NCI-H1694 (cell line): ENCODE measurements at regions not wholly inside any gene's neighbourhood (a gene's known extent, or its start where the extent isn't known, plus 50 kb on each side); places are given as distances from the start of the nearest gene placed in this dataset.
"Not testable (repeated sequence)": the region's sequence is repeated elsewhere in the genome, so short reads cannot be mapped to it uniquely, and the experiment has no call there.

ENCODE experiments used
- DNase-seq: peaks from one replicate; lab custom pipeline; 2025; lab: John Stamatoyannopoulos, UW

DNA sequence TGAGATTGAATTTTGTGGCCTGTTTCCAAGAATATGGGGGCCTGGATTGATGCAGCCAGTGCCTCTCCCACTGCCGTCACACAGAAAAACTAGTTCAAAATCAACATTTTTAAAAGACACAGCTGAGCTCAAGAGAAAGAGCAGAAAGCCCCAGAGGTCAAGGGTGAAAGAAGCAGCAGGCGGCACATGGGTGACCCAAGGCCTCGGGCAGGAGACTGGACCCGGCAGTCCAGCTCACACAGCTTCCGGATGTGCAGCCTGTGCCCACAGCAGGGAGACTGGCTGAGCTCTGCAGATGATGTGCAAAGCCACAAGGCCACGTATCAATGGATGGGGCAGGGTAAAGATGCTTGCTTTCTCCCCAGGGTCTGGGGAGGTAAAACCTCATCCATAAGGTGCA is 50.4 kb upstream of the RNF32 start:
- no peak for DNase-seq

DNA sequence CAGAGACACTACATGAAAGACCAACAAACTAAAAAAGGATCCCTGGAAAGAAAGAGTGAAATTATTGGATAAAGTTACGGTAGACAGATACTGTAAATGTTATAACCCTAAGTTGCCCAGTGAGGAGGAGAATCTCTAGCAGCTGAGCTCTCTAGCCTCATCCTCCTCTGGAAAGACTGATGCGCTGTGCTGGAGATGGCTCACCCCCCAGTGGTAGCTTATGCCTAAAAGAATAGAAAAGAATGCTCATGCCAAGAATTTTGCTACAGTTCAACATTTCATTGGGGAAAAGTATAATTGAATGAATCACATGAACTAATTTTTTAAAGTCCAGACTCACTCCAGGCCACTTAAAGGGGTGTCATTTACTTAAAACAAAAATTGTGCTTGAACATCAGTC is 50.8 kb upstream of the RNF32 start:
- DNase-seq: no peak

DNA sequence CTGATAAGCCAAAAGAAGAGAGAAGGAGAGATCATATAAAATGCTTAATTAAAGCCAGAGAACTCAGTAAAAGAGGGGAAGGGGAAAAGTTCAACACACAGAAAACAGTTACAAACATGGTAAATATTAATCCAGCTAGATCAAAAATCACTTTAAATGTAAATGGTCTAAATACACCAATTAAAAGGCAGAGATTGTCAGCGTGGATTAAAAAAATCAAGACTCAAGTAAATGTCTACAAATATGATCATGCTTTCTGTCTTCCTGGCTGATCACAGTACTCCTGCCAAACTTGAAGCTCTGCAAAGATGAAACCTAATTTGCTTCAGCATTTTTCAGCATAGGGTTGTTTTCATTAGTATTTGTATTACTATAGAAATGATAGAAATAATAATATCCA is 54.6 kb upstream of the RNF32 start:
- no peak for DNase-seq

DNA sequence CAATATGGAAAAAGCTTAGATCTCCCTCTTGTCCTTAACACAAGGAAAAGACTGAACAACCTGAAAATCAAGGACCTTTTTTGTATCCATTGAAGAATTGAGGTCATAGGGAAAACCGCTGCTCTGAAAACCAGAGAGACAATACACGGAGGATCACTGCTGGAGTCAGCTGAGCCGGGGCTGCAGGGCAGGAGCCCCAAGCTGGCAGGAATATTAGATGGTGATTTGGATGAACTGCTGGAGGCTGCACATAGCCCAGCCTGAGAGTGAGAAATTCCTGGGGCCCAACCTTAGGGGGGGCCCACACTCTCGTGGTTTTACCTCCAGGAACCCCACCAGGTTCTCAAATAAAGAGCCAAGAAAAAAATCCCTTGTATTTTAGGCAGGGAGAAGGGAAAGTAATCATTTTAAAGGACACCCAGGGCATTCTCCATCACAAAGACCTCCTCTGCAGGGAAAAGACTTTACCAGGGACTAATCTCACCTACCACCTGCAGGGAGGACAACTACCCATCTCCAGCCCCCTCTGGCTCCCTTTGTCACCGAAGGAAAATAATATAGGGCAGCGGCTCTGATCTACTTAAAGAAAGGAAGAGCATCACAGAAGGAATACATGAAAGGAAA is 55.4 kb upstream of the RNF32 start:
- no peak for DNase-seq

DNA sequence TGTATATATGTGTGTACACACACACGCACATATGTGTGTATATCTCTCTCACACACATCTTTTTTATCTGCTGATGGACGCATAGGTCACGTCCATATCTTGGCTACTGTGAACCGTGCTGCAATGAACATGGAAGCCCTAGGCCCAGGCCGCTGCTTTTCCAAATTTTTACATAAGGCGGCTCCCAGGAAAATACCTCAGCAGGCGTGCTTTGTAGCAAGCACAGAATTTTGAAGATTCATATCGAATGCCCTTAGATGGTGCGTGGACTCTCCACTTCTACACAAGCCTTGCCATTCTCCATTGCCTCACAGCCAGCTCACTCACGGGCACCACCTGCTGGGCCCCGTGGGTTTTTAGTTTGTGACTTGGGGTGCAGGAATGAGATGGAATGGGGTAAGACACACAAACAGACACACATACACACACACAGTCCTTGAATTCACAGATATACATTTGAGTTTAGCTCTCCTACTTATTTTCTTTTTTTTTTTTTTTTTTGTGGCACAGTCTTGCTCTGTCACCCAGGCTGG is 57.9 kb upstream of the RNF32 start:
- DNase-seq: no peak

DNA sequence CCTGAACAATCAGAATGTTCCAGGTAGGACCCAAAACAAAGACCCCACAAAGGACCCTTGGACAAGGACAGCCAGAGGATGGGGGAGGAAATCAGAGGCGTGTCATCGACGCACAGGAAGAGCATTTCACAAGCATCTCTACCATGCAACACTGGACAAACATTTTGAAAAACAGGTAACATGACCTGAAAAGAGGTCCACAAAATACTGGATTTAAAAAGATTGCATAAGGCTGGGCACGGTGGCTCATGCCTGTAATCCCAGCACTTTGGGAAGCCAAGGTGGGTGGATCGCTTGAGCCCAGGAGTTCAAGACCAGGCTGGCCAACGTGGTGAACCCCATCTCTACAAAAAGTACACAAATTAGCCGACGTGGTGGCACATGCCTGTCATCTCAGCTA is 60.5 kb upstream of the RNF32 start:
- DNase-seq: no peak

DNA sequence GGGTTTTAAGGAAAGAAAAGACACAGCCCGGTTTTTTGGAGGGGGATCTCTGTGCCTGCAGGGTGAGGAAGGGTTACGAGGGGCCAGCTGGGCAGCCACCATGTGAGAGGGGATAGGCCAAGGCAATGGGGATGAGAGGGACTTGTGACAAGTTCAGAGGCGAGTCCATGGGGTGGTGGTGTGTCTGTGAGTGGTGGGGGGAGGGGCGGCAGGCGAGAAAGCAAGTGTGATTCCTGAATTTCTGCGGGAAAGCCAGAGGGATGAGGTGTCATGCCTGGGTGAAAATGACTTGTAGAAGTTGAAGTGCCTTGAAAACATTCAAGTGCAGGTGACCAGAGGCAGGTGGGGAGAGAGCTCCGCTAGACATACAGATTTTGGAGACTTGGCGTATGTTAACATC is 61.0 kb upstream of the RNF32 start:
- no peak for DNase-seq

DNA sequence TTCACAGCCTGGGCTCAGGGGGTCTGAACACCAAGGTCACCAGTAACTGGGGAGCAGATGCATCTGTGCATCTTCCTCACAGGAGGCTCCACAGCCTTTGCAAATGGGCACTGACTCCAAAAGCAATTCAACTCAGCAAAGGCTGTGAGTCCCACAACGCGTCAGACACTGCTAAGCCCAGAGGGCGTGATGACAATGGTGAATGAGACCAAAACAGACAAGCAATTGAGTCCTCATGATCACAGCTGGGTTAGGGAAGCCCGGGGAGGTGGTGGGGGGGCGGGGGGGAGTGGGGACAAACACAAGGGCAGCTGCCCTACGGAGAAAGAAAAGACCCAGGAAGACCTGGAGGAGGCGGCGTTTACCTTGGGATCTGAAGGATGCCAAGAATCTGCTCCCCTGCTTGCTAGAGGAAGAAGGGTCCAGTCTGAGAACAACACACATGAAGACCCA is 61.6 kb upstream of the RNF32 start:
- DNase-seq: no peak

DNA sequence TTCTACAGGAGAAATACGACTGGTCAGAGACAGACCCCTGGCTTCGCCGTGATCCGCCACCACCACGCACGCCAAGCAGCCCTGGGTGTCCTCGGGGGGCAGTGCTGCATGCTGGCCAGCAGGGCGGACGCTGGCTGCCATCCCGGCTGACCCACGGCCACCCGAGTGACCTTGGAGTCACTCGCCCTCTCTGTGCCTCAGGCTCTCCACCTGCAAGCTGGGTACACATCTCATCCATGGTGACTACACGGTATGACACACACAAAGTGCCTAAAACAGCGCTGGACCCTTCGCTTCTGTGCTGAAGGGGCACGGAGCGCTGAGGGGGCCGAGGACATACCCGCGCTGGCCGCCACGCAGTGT is 62.0 kb upstream of the RNF32 start:
- no peak for DNase-seq

DNA sequence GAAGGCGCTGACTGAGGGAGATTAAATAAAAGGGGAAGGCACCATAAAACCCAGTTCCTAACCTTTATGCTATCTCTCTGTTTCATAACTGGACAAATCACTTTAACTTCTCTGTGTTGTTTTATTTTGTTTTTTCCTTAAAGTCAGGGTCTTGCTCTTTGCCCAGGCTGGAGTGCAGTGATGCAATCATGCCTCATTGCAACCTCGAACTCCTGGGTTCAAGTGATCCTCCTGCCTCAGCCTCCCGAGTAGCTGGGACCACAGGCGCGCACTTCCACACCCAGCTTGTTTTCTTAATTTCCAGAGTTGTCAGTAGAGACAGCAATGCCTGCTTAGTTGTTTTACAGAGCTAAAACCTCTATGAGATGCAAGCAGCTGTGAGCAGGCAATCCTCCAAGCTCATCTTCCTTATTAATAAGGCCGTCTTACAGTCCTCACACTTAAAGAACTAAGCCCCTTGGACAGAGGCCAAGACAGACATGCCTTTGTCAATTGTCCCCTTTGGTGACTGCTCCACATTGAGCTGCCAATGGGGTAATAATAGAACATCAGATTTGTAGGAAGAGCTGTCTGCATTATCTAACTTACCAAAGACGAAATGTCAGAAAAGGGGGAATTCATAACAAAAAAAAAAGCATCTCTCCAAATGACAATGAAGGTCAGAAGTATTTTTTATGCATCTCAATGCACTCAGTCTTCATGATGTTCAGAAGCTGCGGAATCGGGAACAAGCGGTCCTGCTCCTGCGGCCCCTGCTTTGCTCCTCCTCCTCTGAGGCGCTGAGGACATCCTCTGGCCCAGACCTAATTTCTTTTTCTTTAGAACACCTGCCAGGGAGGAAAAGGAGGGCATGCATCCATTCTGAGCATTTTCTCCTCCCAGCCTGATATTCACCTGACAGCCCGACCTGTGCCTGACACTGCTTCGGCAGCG is 62.7 kb upstream of the RNF32 start:
- no peak for DNase-seq

DNA sequence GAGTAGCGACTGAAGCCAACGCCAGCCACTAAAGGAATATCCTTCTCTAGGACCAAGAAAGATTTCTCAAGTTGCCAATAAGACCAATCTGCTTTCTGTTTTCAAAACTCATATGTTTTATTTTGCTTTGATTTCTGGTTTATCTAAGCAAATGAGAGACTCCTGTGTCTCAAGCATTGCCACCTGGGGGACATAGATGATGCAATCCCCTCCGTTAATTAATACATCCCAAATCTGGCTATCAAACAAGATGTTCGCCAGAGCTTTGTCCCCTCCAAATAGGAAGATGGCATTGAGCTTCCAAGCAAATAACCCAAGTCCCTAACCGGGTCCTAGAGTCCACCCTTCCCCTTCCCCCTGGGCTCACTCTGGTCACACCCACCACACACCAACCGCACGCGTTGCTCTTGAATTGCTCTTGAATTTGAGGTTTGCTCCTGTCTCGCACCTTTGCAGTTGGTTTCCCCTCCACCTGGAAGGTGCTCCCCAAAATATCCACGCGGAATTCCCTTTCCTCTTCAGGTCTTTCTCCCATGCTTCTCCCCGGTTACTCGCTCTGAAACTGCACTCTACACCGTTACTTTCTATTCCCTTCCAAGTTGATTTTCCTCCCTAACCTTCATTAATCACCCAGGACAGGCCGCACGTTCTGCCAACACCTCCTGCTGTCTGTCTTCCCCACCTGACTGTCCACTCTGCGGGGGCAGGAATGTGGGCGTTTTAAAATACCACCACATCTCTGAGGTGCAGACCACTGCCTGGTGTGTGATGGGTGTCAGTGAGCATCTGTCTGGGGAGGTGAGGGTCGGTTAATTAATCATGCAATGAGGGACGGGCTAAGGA is 64.1 kb upstream of the RNF32 start:
- no peak for DNase-seq

DNA sequence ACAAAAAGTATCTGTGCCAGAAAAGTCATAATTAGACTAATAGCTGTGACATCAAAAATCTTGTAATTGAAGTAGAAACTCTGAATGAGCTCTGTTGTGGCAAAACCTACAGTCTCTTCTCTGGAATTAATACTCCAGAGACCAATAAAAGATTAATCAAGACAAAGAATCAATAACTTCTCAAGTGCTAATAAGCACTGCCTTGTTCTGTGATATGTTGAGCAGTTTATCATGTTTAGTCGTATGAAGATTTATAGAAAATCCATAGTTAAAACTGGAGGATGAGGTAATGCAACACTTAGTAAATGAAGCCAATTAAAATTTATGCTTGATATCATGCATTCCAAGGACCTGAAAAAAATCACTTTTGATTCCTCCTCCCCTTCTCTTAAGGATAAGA is 72.3 kb upstream of the RNF32 start:
- no peak for DNase-seq

DNA sequence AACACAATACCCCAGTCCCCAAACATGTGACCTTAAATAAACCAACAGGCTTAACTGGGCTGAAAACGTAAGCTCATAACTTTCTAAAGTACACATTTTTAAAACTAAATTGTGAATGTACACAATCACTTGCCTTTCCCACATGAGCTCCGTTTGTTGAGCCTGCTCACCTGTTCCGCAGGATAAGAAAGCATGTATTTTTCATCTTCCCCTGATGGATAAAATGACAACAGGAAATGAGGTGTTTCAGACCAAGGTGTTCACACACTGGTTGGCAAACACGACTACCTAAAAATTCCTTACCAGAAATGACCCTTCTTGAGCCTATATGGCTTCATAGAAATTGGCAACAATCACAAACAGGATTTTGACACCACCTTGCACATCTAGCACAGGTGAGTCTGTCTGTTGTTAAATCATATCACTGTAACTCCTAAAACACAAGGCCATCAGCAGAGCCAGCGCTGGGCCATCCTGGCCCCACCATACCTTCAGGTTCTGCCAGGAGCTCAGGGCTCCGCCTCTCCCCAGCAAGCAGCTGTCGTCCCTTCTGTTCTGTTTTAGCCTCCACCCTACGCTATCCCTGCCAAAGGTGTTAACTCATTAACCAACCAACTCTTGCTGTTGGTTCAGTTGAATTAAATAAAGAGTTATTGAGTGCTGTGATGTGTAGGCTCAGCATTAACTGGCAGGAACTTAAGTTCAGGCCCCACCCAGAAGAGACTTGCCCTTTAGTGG is 73.6 kb upstream of the RNF32 start:
- no peak for DNase-seq

DNA sequence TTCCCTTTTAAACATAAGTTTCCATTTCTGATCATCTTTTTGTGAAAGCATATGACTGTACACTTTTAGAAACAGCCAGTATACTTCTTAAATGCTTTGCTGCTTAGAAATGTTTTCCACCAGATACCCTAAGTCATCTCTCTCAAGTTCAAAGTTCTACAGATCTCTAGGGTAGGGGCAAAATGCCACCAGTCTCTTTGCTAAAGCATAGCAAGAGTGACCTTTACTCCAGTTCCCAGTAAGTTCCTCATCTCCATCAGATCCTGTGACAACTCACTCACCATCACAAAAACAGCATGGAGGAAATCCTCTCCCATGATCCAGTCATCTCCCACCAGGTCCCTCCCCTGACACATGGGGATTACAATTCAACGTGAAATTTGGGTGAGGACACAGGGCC is 75.6 kb upstream of the RNF32 start:
- not testable (repeated sequence) for DNase-seq

DNA sequence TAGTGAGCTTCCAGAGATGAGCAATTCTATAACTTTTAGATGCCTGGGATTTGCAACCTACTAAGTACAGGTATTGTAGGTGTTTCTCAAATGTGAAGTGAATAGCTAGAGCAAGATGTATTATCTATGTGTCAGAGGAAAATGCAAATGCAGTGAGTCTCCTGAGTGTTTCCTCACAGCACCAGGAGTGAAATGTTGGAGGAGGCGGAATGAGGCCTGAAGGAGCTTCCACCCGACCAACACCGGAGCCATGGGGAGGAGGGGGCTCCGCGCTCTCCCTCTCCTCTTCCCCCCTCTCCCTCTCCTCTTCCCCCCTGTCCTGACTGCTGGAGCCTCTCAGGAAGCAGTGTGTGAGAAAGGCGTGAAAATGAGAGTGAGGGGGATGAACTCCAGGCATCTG is 79.9 kb upstream of the RNF32 start:
- DNase-seq: no peak

DNA sequence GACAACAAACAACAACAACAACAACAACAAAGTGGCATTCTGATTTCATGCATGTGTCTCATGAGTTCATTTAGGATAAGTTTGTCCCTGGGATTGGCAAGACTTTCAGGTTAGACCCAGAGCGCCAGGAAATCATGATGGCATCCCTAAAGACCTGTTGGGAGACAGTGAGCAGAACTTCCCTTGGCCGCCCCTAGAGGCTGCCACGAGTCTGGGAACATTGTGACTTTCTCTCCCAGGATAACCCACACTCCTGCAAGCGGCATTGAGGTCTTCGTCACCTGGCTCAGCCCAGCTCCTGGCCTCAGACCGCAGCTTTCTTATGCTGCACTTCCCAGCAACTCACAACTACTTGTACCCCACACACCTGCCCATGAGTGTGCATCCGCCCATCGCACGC is 80.5 kb upstream of the RNF32 start:
- peak; percentile 12 for DNase-seq

DNA sequence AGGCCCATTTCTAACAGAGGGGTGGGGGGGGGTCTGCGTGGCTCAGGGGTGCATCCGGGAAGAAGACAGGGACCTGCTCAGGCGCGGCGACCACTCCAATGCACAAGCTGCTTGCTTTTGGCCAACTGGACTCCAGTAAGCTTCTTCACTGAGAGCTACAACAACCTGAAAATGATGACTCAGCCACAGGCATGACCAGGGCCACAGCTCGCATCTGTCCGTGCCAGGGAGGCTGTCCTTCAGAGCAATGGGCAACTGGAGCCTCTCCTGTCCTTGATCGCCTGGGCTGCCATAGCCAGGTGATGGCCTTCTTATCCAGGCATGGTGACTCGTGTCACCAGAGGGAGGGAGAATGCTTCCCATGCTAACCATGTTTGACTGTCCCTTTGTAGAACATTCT is 81.6 kb upstream of the RNF32 start:
- DNase-seq: no peak

DNA sequence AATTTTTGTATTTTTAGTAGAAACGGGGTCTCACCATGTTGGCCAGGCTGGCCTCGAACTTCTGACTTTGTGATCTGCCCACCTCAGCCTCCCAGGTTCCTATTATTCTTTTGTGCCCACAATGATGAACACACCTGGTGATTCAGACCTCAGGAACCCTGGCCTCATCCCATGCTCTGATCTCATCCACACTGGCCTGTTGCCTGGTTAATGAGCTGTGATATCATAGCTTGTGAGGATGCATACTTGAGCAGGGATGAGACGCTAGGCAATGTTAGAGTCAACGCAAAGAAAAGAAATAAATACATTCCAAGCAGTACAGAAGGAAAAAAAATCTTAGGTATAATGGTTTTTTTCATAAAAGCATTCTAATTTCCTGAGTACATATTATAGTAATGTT is 82.4 kb upstream of the RNF32 start:
- DNase-seq: no peak

DNA sequence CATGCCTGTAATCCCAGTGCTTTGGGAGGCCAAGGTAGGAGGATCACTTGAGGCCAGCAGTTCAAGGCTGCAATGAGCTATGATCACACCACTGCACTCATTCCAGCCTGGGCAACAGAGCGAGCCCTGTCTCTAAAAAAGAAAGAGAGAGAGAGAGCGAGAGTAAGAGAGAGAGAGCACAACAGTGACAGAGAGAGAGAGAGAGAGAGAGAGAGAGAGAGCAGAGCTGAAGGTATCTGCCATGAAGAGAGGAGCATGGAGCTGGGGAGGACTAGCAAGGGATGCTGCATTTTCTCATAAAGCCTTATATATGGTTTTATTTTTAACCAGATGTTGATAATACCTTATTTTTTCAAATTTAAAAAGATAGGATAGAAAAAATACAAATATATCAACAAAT is 84.5 kb upstream of the RNF32 start:
- no peak for DNase-seq

DNA sequence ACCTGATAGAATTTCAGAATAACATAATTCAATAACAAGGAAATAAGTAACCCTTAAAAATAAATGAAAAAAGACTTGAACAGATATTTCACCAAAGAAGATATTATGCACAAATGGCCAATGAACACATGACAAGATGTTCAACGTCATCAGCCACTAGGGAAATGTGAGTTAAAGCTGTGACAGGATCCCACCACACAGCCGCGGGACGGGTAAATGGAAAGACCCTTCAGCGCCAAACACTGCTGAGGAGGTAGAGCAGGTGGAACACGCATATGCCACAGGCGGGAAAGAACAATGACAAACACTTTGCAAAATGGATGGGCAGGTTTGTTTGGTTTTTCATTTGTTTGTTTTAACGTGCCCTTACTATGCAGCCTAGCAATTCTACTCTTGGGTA is 86.1 kb upstream of the RNF32 start:
- DNase-seq: no peak

DNA sequence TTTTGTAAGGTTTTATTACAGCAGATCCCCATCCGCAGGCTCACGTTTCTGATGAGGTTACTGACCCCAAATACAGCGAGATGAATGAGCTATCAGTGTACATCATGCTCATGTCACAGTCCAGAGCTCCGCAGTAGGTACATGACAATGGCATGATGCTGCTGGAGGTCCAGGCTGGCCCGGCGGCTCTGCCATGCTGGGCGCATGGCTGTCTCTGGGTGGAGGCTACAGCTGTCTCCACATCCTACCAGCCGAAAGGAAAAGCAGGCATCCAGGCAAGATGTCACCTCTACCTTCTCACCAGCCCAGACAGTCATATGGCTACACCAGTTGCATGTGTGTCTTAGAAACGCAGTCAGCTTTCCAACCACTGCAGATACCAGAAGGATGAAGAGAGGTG is 90.9 kb upstream of the RNF32 start:
- DNase-seq: no peak
